T-helper 2 cell treated with Interferon-gamma antibody and Interleukin-4, amounts not matched to agents 100 ng/mL and 5 ng/mL, for 36 hours (primary cell): ENCODE measurements at regions not wholly inside any gene's neighbourhood (a gene's known extent, or its start where the extent isn't known, plus 50 kb on each side); places are given as distances from the start of the nearest gene placed in this dataset.

Experiments
- intact Hi-C: fragments of 100-400 bp; cut with micrococcal nuclease; formaldehyde crosslinking; loops from one replicate; pipeline ENCODE4 v1.15.1; 2023

GRCh38 chr12:40616383-40616915 is 75.8 kb upstream of the CNTN1 start:
- intact Hi-C loops = no loop called here

GRCh38 chr12:40618636-40619035 is 73.6 kb upstream of the CNTN1 start:
- intact Hi-C loops = no loop called here

GRCh38 chr12:40620564-40621019 is 71.6 kb upstream of the CNTN1 start:
- intact Hi-C loops = no loop called here

- intact Hi-C loops = loop anchor here (1.0 kb wide), 1 partner anchor 299 kb away; no protein-coding TSS in a partner anchor
These were observed 69.9 kb upstream of the CNTN1 start for GRCh38 chr12:40622246-40622838.

GRCh38 chr12:40632171-40632570 is 60.1 kb upstream of the CNTN1 start:
- intact Hi-C loops = no loop called here

- intact Hi-C loops = no loop called here
These were observed 59.3 kb upstream of the CNTN1 start for GRCh38 chr12:40632933-40633332.

GRCh38 chr12:40634517-40635131 is 57.6 kb upstream of the CNTN1 start:
- intact Hi-C loops = no loop called here

GRCh38 chr12:40635141-40635731 is 57.0 kb upstream of the CNTN1 start:
- intact Hi-C loops = no loop called here
